NCI-H446 (cell line): ENCODE measurements at regions not wholly inside any gene's neighbourhood (a gene's known extent, or its start where the extent isn't known, plus 50 kb on each side); places are given as distances from the start of the nearest gene placed in this dataset.

Source experiments
- DNase-seq, 2 experiments: peaks; one replicate each; lab custom pipeline; 2025; lab: John Stamatoyannopoulos, UW

DNA sequence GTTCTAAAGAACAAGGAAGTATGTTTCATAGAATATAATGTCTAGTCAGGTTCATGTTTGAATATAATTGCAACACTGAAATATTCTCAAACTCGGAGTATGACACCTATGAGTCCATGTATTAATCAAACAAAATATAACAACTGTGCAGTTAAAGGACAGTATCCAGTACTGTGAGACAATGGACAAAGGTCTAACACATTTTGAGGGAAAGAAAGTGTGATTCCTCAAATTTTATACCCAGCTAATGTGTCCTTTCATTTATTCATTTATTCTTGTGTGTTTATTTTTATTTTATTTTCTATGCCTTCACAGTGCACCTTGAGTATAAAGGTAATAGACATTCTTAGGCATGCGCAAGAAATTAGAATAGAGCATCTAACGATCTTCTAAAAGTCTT is 401.0 kb upstream of the ZFHX3 start:
- DNase-seq = no peak

DNA sequence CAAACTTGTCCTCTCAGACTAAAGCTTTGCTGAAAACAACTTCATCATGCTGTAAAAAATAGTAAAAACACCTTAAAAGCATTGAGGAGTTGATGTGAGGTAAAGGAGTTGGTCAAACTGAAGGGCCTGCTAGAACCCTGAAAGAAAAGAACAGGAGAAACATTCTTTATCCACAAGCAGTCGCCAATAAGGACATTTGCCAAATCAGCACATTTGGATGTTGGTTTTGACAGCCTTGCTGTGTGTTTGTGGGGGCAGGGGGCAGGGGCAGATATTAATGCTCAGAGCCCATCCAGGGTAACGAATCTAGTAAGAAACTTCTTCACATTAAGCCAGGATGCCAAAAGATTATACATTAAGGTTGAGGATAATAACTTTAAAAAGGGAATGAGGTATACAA is 399.9 kb upstream of the ZFHX3 start:
- DNase-seq = no peak

DNA sequence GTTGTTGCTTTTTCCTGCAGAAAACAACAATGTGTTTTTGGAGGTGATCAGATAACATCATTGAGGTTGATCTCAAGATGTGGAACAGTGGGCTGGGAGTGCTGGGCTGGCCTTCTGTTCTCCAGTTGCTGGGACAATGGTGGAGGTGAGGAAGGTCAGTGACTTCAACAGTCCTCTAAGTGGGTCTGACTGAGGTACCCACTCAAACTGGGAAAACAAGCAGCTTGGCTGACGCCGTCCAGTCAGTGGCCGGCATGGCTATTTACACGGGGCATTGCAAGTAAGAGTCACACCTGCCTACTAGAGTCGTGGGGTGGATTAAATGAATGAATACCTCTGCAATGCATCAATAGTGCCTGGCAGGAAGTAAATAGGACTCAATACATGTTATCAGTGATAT is 386.7 kb upstream of the ZFHX3 start:
- no peak for DNase-seq

DNA sequence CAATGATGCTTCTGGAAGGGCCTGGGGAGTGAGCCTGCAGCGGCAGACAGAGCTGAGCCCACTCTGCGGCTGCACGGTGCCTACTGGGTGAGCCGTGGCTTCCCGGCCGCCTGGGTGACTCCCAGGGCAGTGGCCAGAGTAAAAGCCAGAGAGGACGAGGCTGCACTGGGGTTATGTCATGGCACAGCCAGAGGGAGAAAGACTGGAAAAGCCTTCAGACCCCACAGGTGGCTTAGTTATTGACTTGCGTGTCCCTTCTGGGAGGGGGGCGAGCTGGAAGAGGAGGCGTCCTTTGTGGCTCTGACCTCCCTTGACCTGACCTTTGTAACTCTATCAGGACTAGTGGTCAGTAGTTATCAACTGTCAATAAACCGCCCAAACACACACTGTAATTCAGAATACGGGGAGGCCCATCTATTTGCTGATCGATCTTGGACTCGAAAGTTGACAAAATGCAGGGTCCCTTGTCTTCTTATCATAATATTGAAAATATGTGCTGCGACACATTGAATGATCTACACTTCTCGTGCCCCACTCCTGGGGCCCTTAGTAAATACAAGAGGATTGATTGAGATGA is 385.9 kb upstream of the ZFHX3 start:
- DNase-seq = no peak

DNA sequence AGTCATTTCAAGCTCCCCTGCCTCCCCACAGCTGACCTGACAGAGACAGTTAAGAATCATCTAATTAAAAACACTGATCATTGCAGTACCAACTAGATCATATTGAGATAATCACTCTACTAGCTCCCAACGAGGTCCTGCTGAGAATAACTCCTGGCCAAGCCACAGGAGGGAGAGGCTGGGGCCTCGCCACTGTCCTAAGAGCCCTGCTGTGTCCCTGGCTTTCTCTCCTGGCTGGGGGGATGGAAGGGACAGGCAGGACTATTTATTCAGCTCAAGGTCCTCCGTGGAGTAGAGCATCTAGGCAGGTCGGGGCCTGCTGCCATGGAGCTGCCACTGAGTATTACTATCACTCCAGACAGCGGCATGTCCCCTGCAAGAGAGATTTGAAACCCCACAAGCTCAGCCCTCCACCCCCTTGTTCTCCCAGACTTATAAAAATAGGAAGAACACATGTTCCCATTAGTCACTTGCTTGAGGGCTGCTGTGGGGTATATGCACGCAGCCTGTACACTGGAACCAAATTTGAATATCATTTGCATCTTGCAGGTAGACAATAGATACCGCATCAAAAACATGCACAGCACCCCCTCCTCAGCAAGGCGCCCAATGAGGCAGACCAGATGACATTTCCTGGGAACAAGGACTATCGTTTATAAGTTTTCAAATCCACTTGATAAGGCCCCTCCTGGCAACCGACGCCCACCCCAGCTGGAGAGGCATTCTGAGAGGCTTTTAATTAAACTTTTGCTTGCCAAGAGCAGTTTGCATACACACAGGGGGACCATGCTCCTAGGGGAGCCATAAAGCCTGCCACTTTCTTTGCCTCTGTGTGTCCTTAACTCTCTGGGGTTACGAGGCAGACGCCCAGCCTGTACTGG is 385.2 kb upstream of the ZFHX3 start:
- no peak for DNase-seq

DNA sequence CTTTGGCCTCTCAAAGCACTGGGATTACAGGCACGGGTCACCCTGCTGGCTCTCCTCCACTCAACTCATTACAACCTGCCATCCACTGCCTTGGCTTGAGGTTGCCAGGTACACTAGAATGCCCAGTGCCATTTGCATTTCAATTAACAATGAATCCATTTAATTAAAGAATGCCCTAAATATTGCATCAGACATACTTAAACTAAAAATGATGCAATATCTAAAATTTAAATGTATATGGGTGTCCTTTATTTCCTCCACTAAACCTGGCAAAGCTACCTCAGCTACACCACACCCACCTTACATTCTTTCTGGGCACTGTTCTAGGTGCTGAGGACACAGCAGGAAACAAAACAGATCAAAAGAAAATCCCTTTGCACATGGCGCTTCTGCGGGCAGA is 382.2 kb upstream of the ZFHX3 start:
- DNase-seq = no peak

DNA sequence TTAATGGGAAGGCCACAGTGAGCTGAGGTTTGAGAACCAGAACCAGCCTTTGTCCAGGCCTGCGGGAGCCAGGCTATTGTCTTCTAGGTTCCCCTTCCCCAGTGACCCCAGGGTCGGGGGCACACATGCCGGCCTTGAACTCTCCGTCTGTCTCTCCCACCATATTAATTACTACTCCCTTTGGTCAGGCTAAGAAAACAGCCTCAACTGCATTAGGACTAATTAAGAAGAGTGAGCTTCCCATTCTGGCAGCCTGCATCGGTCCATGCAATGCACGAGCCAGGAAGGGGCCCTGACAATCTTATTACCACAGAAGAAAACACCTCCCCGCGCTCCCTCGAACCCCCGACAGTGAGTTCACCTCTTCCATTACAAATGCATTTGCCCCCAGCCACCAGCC is 380.2 kb upstream of the ZFHX3 start:
- DNase-seq = no peak

DNA sequence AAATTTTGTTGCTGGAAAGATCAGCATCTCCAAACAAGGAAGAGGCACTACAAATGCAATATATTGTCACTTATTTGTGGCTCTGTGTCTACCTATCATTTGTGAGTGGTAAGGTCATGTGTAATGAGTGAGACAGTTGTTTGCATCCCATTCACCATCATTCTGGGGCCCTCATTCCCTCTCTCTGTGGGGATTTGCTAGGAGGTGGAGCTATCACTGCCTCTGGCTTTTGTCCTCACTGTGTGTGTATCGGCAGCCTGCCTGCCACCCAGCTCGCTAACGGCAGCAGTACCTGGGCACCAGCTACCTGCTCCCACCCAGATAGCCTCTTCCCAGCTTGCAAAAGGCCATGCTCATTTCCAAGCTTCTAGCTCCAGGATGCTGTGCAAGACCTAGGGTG is 379.2 kb upstream of the ZFHX3 start:
- no peak for DNase-seq

DNA sequence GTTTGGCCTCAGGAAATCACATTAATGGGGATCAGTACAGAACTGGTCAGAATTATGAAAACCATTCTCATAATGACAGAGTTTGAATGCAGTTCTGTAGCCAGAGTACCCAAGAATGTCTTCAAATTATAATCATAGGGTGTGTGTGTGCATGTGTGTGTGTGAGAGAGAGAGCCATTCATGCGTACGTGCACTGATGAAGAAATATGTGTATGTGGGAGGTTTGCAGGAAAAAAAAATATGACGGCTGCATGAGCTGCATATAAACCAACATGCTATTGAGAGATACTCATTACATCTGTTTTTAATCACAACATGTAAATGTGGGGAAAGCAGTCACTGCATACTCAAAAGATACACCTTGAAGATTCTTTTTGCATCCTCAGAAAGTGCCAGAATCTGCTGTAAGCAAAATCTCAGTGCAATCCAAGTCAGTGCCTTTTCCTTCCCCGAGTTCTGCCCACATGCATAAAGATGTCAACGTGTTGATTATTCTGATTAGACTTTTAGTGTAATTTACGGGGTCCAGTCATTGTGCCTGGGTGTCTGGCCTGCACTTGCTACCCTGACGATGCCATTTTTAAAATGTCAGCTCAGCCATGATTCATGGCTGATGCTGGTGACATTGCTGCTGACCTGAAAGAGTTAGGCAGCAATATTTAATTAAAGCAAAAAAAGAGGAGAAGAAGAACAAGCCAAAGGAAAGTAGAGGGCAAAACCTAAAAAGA is 378.7 kb upstream of the ZFHX3 start:
- DNase-seq = no peak

DNA sequence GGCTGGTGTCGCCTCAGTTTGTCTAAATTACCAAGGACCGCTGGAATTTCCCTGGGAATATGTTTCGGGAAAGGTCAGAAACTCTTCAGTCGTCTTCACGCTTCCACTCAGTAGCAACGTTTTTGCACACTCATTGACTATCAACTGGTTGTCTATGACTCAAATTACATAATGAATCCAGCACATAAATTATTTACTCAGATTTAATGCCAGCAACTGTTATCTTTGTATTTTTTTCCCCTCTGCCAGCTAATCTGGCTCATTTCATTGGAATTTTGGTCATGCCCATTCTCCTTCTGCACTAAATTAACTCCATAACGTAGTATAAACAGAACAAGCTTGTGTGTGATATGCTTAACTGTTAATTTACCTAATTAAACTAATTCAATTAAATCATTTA is 372.7 kb upstream of the ZFHX3 start:
- no peak for DNase-seq

DNA sequence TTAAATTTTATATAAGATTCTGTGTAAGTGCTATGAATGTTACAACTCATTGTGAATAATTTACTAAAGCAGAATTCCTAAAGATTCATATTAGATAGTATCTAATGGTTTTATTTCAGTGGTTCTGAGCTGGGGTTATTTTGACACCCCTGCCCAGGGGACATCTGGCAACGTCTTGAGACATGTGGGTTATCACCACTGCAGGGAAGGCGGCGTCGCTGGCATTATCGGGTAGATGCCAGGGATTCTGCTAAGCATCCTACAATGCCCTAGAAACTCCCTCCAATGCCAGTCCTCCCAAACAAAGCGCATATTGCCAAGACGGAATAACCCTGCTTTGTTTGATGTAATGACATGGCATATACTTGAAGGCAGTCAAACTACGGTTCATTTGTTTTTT is 372.3 kb upstream of the ZFHX3 start:
- no peak for DNase-seq

DNA sequence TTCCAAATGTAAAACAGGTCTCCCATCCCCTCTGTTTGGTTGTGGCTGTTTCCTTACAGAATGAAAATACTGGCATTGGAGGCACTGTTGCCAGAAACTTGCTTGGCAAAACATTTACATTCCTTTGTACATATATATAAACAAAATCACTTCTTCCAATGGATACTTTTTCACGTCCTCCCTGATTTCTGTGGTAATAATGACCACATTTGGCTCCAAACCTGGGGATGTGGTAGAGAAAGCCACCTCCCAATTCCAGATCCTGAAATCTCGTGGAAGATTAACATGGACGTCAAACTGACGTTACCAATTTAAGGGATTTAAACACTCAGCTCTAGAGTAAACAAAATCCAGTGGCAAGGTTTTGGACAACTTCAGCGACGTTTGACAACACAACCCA is 370.8 kb upstream of the ZFHX3 start:
- DNase-seq = no peak

DNA sequence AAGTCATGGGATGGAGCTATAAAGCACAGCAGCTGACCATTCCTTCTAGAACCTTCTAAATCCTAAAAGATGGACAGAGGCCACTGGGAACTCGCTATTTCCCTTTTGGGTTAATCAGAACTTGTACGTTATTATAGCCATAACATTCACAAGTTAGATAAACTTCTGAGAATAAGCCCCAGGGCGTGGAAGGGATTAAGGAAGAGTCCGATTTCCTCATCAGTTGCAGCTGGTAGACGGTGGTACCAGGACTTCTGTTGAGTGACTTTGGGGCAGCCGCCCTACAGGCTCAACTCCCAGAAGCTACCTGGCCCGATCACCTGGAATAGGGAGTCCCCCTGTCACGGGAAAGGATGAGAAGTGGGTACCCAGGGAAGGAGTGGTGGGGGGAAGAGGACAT is 370.1 kb upstream of the ZFHX3 start:
- no peak for DNase-seq

DNA sequence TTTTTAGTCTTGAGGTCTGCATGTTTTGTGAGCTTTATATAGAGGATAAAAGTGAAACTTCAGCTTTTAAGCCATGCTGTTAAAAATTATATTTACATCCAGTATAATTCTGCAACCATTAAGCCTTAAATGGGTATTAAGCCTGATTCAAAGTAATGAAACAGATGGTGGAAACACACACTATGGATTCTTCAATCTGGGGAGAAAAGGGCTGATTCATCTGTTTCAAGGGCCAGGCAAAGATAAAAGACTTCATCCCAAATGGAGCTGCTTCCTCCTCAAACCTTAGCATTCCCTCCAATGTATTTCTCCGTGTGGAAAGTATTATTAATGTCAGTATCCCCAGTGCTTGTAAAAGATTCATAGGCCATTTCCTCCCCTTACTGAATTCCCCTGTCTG is 367.4 kb upstream of the ZFHX3 start:
- no peak for DNase-seq

DNA sequence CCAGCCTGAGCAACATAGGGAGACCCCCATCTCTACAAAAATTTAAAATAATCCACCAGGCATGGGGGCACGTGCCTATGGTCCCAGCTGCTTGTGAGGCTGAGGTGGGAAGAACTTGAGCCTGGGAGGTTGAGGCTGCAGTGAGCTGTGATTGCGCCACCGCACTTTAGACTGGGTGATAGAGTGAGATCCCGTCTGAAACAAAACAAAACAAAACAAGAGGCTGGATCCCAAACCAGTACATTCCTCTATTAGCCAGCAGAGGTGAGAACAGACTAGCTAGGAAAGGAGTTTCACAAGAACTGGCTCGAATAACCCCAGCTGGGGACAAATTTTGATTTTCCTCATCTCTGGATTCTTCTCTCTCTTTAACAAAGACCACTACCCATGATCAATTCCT is 366.7 kb upstream of the ZFHX3 start:
- DNase-seq = no peak

DNA sequence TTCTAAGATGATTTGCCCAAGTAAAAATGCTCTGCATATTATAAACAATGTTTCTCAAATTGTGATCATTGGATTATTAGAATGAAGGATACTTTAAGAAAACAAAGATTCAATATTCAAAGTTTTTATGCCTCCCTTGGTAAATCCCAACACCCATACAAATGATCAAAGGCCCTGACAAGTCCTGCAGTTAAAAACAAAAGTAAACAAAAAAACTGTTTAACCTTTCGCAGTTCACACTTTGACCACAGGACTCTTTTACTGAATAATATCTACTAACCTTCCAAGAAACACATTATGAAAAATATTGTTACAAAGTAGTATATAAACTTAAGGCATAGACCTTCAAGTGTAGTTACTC is 365.9 kb upstream of the ZFHX3 start:
- DNase-seq = no peak

DNA sequence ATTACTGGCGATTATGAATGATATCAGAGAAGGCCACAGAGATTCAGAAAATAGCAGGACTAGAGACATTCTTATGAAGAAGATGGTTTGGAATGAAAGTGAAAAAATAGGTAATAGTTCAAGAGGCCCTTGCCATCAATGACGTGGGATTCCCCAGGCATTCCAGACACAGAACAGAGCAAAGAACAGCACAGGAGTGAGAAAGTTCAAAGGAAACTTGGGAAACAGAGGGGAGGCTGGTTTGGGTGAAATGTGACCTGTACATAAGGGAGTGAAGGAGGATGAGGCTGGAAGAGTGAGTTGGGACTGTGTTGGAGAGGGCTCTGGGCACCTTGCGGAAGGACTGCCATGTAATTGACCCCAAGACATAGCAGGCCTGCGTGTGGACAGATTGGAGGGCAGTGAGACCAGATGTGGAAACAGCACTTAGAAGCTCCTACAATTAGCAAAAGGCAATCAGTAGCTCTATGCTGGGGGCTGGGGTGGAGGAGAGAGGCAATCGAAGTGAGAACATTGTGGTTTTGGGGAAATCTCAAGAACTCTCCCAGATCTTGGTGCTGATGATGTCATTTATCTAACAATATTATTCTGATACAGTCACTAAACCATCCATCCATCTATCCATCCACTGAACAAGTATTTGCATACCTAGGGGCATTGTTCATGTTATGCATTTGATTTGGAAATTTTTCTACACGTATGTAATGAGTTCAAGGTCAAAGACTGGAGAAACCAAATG is 365.3 kb upstream of the ZFHX3 start:
- DNase-seq = no peak

DNA sequence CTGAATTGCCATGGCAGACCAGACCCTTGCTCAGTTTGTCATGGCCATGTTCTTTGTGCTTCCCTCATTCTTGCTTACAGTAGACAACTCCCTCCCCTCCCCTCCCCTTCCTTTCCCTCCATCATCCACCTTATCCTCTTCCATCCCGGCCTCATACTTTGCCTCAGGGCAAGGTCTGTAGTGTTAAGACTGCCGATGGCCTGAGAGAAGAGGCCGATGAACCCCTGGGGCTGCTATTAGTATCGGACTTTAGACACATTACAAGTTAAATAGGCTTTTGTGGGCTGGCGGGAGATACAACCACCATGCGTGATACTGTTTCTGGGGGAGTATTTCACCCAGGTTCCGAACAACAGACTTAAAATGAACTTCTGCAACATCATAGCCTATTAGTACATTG is 364.5 kb upstream of the ZFHX3 start:
- DNase-seq = no peak

DNA sequence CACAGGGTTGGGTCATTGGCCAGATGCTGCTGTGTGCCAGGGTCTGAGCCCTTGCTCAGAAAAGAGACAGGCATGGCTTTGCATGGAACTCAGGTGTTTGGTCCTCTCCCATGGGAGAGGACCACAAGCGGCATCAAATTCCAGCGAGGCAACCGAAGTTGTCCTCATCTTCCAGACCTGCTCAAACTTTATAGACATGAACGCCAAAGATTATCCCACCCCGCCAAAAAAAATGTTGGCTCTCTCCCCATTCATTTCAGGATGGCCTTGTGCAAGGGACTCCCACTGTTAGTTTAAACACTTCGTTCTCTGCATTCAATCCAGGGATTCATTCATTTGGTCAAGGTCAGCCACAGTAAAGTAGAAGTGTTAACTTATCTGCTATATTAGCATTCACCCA is 360.8 kb upstream of the ZFHX3 start:
- DNase-seq = no peak

DNA sequence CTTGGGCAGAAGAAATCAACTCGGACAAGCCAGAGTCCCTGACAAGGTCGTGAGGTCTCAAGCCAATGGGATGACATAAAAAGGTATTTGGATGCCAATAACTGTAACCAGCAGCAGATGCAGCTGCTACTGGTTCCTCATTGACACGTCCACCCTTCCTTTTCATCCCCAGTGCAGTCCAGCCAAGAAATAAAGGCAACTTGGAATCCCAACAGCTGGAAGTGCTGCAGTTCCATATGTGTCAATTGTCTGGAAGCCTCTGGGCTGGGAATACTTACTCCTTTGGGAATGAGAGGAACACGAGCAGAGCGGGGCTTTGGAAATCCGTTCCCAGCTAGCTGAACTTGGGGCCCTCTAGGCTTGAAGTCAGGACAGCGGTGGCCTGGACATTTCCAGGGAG is 360.4 kb upstream of the ZFHX3 start:
- no peak for DNase-seq

DNA sequence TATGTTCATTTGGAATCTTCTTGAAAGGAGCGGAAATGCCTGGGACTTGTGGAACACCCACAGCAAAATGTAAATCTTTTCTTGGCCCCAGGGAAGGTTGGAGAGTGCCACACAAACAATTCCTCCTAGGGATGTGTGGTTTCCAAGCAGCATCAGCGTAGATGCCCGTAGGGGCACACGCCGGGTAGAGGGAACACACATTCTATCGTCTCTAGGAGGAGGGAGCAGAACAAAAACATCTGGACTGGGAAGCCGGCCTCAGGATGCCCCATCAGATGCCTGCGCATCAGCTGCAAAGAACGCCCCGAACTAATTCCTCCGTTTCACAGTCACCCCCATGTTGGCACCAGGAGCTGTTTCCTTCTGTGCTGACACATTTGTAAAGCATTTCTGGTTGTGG is 357.9 kb upstream of the ZFHX3 start:
- no peak for DNase-seq

DNA sequence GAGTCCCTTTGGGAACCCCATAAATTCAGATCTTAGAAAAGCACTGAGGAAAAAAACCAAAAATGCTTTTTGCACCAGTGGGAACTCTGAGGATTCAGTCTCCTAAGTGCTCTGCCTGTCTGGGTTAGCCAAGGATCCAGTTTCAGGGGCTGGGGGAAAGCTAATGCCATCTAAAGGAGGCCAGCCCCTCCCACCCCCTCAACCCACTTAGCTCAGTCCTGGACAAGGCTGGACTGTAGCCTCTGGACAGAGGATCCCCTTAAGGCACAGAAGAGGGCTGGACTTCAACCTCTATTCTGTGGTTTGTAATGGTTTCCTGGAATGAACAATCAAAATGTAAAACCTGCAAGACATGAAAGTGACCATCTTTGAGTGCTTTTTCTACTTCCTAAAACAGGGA is 356.1 kb upstream of the ZFHX3 start:
- DNase-seq = no peak

DNA sequence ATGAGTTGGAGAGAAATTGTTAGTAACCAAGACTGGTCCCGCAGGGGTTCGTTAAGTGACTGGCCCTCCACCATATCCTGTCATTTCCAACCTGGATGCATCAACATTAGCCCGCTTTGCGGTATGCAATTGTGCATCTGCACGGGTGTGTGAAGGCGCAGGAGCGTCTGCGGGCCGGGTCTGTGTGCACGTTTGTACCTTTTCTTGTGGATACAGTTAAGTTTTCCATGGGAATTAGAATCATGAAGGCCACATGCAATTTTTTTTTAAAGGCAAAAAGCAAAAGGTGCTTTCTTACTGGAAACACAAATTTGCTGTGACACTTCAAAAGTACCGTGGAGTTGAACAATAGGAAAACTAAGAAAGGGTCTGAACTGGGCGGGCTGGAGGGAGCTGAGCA is 355.4 kb upstream of the ZFHX3 start:
- DNase-seq = no peak
